SJCRH30 (cell line): ENCODE measurements at regions not wholly inside any gene's neighbourhood (a gene's known extent, or its start where the extent isn't known, plus 50 kb on each side); places are given as distances from the start of the nearest gene placed in this dataset.
"Not testable (repeated sequence)": the region's sequence is repeated elsewhere in the genome, so short reads cannot be mapped to it uniquely, and the experiment has no call there.

Experiments
- DNase-seq, 2 experiments: peaks; one replicate each; pipeline ENCODE4 v3.0.0-alpha.2; 2015 to 2020
- H3K27ac ChIP-seq: fragments of 250-450 bp; sonication (Bioruptor Pico); 2 replicates; pipeline ENCODE4 v1.5.1; 2020; ENCODE audit warnings: mild to moderate bottlenecking, moderate library complexity
- H3K27me3 ChIP-seq: fragments of 250-450 bp; sonication (Bioruptor Pico); 2 replicates; pipeline ENCODE4 v1.5.1; 2020; ENCODE audit warnings: mild to moderate bottlenecking, moderate library complexity
- H3K36me3 ChIP-seq: fragments of 250-450 bp; sonication (Bioruptor Pico); 2 replicates; pipeline ENCODE4 v1.5.1; 2020; ENCODE audit warnings: mild to moderate bottlenecking, moderate library complexity
- H3K4me1 ChIP-seq: fragments of 250-450 bp; sonication (Bioruptor Pico); 2 replicates; pipeline ENCODE4 v1.5.1; 2020; ENCODE audit warnings: mild to moderate bottlenecking, moderate library complexity
- H3K4me3 ChIP-seq: fragments of 250-450 bp; sonication (Bioruptor Pico); 2 replicates; pipeline ENCODE4 v1.5.1; 2020; ENCODE audit warnings: mild to moderate bottlenecking, moderate library complexity
- H3K9me3 ChIP-seq: fragments of 250-450 bp; sonication (Bioruptor Pico); replicated peaks from 2 replicates; pipeline ENCODE4 v1.5.1; 2020; ENCODE audit warnings: mild to moderate bottlenecking, moderate library complexity

DNA sequence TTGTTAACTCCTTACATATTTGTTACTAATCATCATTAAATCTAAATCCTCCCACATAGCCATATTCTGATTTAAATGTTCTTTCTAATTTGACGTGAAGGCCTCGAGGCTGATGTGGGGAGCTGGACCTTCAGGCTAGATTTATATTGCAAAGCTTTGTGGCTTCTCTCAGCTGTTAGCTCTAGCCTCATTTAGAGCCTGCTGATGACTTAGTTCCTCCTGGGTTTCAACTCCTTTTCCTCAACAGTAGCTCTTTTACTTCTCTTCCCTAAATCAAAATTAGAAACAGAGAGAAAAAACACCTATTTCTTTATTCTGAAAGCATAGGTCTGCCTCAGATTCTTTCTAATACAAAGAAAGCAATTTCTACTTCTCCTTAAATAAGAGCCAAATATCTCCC is 477.5 kb upstream of the CCDC196 start:
- peak in 1 of 2 experiments; percentile 5 for DNase-seq
- H3K27ac ChIP-seq: no peak overlapping the region

GRCh38 chr14:66009089-66009488 is 477.1 kb upstream of the CCDC196 start:
- Histone ChIP-seq H3K27me3 (no peaks in the 10 kb centered on the region), H3K27ac (no peak overlapping the region), H3K36me3 (no peaks in the 10 kb centered on the region), H3K4me3 (no peak overlapping the region), H3K9me3 (no peaks in the 10 kb centered on the region), H3K4me1 (no peaks in the 10 kb centered on the region)
- peak in 1 of 2 experiments; percentile 4 for DNase-seq

More for the DNA sequence above, 477.5 kb upstream of the CCDC196 start:
- Histone ChIP-seq H3K4me1 (no peaks in the 10 kb centered on the region), H3K9me3 (no peaks in the 10 kb centered on the region), H3K27me3 (no peaks in the 10 kb centered on the region), H3K36me3 (no peaks in the 10 kb centered on the region), H3K4me3 (no peak overlapping the region)

GRCh38 chr14:66010695-66011094 is 475.5 kb upstream of the CCDC196 start:
- H3K36me3 ChIP-seq: no peaks in the 10 kb centered on the region
- H3K4me3 ChIP-seq: no peak overlapping the region
- no peak overlapping the region for H3K27ac ChIP-seq
- DNase-seq: no peak
- no peaks in the 10 kb centered on the region for H3K9me3 ChIP-seq
- H3K27me3 ChIP-seq: no peaks in the 10 kb centered on the region
- H3K4me1 ChIP-seq: no peaks in the 10 kb centered on the region

- H3K4me3 ChIP-seq: no peak overlapping the region
- H3K27me3 ChIP-seq: no peaks in the 10 kb centered on the region
- no peaks in the 10 kb centered on the region for H3K36me3 ChIP-seq
- DNase-seq: no peak
- no peaks in the 10 kb centered on the region for H3K9me3 ChIP-seq
- no peak overlapping the region for H3K27ac ChIP-seq
- no peaks in the 10 kb centered on the region for H3K4me1 ChIP-seq
Measured at GRCh38 chr14:66011855-66012254, 474.3 kb upstream of the CCDC196 start.

GRCh38 chr14:66013607-66014006 is 472.6 kb upstream of the CCDC196 start:
- not testable (repeated sequence) for H3K9me3 ChIP-seq, DNase-seq, H3K4me3 ChIP-seq, H3K27ac ChIP-seq, H3K27me3 ChIP-seq, H3K36me3 ChIP-seq, H3K4me1 ChIP-seq

DNA sequence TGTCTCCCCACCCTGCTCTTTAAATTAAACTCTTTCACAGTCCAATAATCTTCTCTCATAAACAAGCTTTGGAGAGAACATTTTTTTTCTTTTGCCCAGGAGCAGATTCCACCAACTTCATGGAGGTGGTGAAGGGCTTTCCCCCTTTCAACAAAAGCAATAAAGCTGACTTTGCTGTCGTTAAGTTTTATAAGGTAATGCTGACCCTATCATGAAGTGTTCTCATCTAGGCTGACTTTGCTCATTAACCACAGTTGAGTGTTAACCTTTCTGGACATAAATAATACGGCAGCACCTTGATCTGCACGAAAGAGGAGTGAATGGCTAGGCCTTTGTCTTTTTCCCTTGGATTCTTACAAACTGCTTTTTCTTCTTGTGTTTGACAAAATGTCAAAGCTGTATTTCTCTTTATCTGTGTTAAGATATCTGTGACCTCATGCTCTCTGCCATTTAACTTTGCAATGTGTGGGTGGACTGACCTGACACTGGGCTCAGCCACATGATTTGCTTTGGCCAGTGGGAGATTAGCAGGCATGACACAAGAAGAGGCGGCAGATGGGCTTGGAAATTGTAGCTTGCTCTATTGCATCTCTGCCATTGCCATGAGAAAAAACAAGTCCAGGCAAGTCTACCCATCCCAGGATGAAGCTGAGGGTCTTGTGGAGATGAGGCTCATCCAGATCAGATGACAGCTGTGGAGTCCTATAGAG is 470.9 kb upstream of the CCDC196 start:
- H3K27ac ChIP-seq: no peak overlapping the region
- no peaks in the 10 kb centered on the region for H3K36me3 ChIP-seq
- no peaks in the 10 kb centered on the region for H3K9me3 ChIP-seq
- no peak overlapping the region for H3K4me3 ChIP-seq
- no peaks in the 10 kb centered on the region for H3K4me1 ChIP-seq
- DNase-seq: no peak
- H3K27me3 ChIP-seq: no peaks in the 10 kb centered on the region

GRCh38 chr14:66017927-66018326 is 468.2 kb upstream of the CCDC196 start:
- Histone ChIP-seq H3K4me3 (no peak overlapping the region), H3K4me1 (no peaks in the 10 kb centered on the region), H3K36me3 (no peaks in the 10 kb centered on the region), H3K27ac (no peak overlapping the region), H3K9me3 (no peaks in the 10 kb centered on the region), H3K27me3 (no peaks in the 10 kb centered on the region)
- no peak for DNase-seq

GRCh38 chr14:66022526-66022925 is 463.6 kb upstream of the CCDC196 start:
- H3K27ac ChIP-seq: no peak overlapping the region
- no peaks in the 10 kb centered on the region for H3K36me3 ChIP-seq
- H3K27me3 ChIP-seq: no peaks in the 10 kb centered on the region
- no peak for DNase-seq
- H3K4me3 ChIP-seq: no peak overlapping the region
- no peaks in the 10 kb centered on the region for H3K9me3 ChIP-seq
- H3K4me1 ChIP-seq: no peaks in the 10 kb centered on the region

DNA sequence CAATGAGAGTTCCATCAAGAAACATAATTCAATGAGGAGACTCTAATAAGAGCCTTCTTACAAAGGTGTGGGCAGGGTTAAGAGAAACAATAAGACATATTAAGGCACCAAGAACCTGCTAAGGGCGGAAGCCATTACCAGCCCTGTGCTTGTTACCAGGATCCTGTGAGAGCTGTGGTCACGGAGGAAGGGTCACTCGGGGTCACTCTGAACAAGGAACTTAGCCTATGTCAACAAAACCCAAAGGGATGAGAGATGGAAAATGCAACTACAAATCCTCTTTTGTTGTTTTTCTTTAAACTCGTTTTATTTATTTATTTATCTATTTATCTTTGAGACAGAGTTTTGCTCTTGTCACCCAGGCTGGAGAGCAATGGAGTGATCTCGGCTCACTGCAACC is 460.4 kb upstream of the CCDC196 start:
- no peaks in the 10 kb centered on the region for H3K36me3 ChIP-seq
- DNase-seq: no peak
- no peaks in the 10 kb centered on the region for H3K4me1 ChIP-seq
- no peaks in the 10 kb centered on the region for H3K9me3 ChIP-seq
- no peak overlapping the region for H3K4me3 ChIP-seq
- no peak overlapping the region for H3K27ac ChIP-seq
- no peaks in the 10 kb centered on the region for H3K27me3 ChIP-seq

- H3K4me3 ChIP-seq, H3K27ac ChIP-seq, DNase-seq, H3K27me3 ChIP-seq, H3K36me3 ChIP-seq, H3K4me1 ChIP-seq, H3K9me3 ChIP-seq: not testable (repeated sequence)
Measured at GRCh38 chr14:66031981-66032380, 454.2 kb upstream of the CCDC196 start.

DNA sequence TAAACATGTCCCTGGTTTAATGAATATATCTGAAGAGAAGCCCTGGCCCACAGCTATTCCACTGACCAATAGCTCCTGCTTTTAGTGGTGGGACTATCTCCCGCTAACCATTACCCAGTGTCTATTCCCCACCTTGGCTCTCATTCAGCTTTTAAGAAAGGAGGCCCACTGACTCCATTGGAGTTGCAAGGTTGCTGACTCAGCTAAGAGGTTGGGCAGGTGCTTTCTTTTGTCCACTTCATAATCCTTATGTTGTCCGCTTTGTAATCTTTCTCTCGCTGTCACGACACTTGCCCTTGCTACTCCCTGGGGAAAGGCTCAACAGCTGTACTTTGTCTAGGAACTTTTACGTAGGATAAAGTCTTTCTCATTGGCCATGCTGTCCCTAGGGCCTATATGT is 453.4 kb upstream of the CCDC196 start:
- H3K4me1 ChIP-seq: no peaks in the 10 kb centered on the region
- H3K4me3 ChIP-seq: no peak overlapping the region
- no peak overlapping the region for H3K27ac ChIP-seq
- H3K27me3 ChIP-seq: no peaks in the 10 kb centered on the region
- H3K9me3 ChIP-seq: no peaks in the 10 kb centered on the region
- no peak for DNase-seq
- no peaks in the 10 kb centered on the region for H3K36me3 ChIP-seq

- no peak overlapping the region for H3K27ac ChIP-seq
- DNase-seq: no peak
- H3K27me3 ChIP-seq: no peaks in the 10 kb centered on the region
- no peaks in the 10 kb centered on the region for H3K4me1 ChIP-seq
- no peak overlapping the region for H3K4me3 ChIP-seq
- H3K36me3 ChIP-seq: no peaks in the 10 kb centered on the region
- H3K9me3 ChIP-seq: no peaks in the 10 kb centered on the region
Measured at GRCh38 chr14:66036547-66036946, 449.6 kb upstream of the CCDC196 start.

GRCh38 chr14:66037361-66037760 is 448.8 kb upstream of the CCDC196 start:
- no peak for DNase-seq
- H3K9me3 ChIP-seq: no peaks in the 10 kb centered on the region
- no peaks in the 10 kb centered on the region for H3K4me1 ChIP-seq
- H3K4me3 ChIP-seq: no peak overlapping the region
- H3K27ac ChIP-seq: no peak overlapping the region
- no peaks in the 10 kb centered on the region for H3K27me3 ChIP-seq
- no peaks in the 10 kb centered on the region for H3K36me3 ChIP-seq

GRCh38 chr14:66038212-66038611 is 448.0 kb upstream of the CCDC196 start:
- H3K4me3 ChIP-seq: no peak overlapping the region
- H3K9me3 ChIP-seq: no peaks in the 10 kb centered on the region
- no peak for DNase-seq
- no peaks in the 10 kb centered on the region for H3K36me3 ChIP-seq
- H3K27ac ChIP-seq: no peak overlapping the region
- no peaks in the 10 kb centered on the region for H3K27me3 ChIP-seq
- no peaks in the 10 kb centered on the region for H3K4me1 ChIP-seq

DNA sequence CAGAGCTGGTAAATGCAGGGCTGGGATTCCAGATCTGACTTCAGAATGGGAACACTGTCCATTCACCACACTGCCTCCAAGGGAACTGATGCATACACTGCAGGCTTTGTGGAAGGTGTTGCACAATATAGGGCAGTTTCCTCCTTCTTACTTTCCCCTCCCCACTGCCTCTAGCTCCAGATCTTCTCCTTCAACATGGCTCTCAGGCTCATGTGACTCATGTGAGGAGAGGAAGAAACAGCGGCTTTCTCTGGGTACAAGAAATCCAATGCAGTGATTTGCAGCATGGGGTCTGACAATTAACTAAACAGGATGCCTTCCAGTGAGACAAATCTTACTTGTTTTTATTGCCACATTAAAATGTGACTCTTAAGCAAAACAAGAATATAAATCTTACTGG is 447.6 kb upstream of the CCDC196 start:
- no peaks in the 10 kb centered on the region for H3K27me3 ChIP-seq
- H3K4me3 ChIP-seq: no peak overlapping the region
- no peaks in the 10 kb centered on the region for H3K4me1 ChIP-seq
- no peaks in the 10 kb centered on the region for H3K9me3 ChIP-seq
- H3K27ac ChIP-seq: no peak overlapping the region
- no peaks in the 10 kb centered on the region for H3K36me3 ChIP-seq
- DNase-seq: no peak

DNA sequence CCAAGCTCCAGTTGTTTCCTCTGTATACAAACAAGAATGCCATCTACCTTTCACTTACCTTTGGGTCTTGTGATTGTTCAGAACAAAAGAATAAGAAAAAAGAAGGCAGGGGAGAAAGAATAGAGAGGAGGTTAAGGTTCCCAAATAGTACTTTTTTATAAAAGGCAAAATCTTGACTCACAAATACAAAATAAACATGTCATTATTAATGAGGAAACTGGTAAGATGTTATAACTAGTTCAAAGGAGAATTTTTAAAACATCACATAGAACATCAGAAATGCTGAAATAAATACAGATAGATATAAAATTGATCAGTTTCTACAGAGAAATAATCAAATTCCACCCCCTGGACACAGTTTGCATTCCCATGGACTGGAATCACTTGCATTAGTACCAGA is 446.7 kb upstream of the CCDC196 start:
- H3K27me3 ChIP-seq: no peaks in the 10 kb centered on the region
- H3K9me3 ChIP-seq: no peaks in the 10 kb centered on the region
- H3K36me3 ChIP-seq: no peaks in the 10 kb centered on the region
- DNase-seq: no peak
- no peaks in the 10 kb centered on the region for H3K4me1 ChIP-seq
- no peak overlapping the region for H3K27ac ChIP-seq
- H3K4me3 ChIP-seq: no peak overlapping the region
